ENCODE measurements at regions not wholly inside any gene's neighbourhood (a gene's known extent, or its start where the extent isn't known, plus 50 kb on each side); places are given as distances from the start of the nearest gene placed in this dataset.

DNA sequence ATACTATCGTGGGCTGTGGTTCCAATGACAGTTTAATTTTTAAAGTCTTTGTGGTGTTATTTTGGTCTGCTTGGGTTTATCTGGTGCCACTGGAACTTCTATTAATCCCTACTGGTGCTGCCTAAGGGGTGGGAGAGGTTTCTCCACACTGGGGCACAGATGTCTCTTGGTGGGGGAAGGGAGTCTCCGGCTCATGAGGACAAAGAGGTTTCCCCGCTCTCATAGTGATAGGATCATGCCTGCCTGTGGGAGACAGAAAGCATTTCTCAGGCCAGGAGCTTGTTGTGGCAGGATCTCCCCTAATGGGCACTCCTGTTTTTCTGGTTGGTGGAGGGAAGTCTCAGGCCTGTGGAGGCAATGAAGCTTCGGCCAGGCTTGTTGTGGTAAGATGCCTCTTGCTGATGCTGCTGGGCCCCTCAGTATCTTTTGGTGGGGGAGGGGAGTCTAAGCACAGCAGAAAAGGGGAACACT is 84.3 kb upstream of the THRB start:
- DNase-seq (ENCODE audit: low read depth, low spot score) (no peak), ATAC-seq (no peak)
- no peak overlapping the region for H3K27ac ChIP-seq (ENCODE audit: low read length)
- intact Hi-C loops (cut with micrococcal nuclease; ENCODE audit: unreplicated experiment) = no loop called here
- no peak overlapping the region for H3K4me3 ChIP-seq (ENCODE audit: low read depth in 2 of 2, low read length in 2 of 2)
- H3K36me3 ChIP-seq (ENCODE audit: control insufficient read depth, insufficient read depth, low read length) = no peaks in the 10 kb centered on the region
- ChIA-PET POLR2A (no interaction called here), CTCF (no interaction called here)
- no peaks in the 10 kb centered on the region for H3K4me1 ChIP-seq (ENCODE audit: control insufficient read depth, insufficient read depth, low read length)
- in situ Hi-C loops (cut with HindIII; ENCODE audit: low pct_unique_long_range_greater_than_20kb, low sequenced_read_pairs) = no loop called here
- no peaks in the 10 kb centered on the region for H3K9me3 ChIP-seq (ENCODE audit: control insufficient read depth, insufficient read depth, low read depth, low read length)
- TF ChIP-seq POLR2AphosphoS5 (IDR thresholded peaks at IDR 0.05; ENCODE audit: low read depth, low read length) = no peak
- TF ChIP-seq, protein P1, sequence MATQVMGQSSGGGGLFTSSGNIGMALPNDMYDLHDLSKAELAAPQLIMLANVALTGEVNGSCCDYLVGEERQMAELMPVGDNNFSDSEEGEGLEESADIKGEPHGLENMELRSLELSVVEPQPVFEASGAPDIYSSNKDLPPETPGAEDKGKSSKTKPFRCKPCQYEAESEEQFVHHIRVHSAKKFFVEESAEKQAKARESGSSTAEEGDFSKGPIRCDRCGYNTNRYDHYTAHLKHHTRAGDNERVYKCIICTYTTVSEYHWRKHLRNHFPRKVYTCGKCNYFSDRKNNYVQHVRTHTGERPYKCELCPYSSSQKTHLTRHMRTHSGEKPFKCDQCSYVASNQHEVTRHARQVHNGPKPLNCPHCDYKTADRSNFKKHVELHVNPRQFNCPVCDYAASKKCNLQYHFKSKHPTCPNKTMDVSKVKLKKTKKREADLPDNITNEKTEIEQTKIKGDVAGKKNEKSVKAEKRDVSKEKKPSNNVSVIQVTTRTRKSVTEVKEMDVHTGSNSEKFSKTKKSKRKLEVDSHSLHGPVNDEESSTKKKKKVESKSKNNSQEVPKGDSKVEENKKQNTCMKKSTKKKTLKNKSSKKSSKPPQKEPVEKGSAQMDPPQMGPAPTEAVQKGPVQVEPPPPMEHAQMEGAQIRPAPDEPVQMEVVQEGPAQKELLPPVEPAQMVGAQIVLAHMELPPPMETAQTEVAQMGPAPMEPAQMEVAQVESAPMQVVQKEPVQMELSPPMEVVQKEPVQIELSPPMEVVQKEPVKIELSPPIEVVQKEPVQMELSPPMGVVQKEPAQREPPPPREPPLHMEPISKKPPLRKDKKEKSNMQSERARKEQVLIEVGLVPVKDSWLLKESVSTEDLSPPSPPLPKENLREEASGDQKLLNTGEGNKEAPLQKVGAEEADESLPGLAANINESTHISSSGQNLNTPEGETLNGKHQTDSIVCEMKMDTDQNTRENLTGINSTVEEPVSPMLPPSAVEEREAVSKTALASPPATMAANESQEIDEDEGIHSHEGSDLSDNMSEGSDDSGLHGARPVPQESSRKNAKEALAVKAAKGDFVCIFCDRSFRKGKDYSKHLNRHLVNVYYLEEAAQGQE (IDR thresholded peaks at IDR 0.05; ENCODE audit: insufficient read depth in 1 of 2, low read depth in 2 of 2, low read length in 1 of 2) = no peak
- TF ChIP-seq SIN3A (IDR thresholded peaks at IDR 0.05; ENCODE audit: borderline replicate concordance, insufficient read depth, low read depth, low read length) = no peak
- TF ChIP-seq TCF7L2 (IDR thresholded peaks at IDR 0.05; ENCODE audit: low read depth, low read length) = no peak
- TF ChIP-seq, protein P2, sequence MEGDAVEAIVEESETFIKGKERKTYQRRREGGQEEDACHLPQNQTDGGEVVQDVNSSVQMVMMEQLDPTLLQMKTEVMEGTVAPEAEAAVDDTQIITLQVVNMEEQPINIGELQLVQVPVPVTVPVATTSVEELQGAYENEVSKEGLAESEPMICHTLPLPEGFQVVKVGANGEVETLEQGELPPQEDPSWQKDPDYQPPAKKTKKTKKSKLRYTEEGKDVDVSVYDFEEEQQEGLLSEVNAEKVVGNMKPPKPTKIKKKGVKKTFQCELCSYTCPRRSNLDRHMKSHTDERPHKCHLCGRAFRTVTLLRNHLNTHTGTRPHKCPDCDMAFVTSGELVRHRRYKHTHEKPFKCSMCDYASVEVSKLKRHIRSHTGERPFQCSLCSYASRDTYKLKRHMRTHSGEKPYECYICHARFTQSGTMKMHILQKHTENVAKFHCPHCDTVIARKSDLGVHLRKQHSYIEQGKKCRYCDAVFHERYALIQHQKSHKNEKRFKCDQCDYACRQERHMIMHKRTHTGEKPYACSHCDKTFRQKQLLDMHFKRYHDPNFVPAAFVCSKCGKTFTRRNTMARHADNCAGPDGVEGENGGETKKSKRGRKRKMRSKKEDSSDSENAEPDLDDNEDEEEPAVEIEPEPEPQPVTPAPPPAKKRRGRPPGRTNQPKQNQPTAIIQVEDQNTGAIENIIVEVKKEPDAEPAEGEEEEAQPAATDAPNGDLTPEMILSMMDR (IDR thresholded peaks at IDR 0.05) = no peak
- H3K27me3 ChIP-seq (ENCODE audit: control insufficient read depth, insufficient read depth, low read length) = no peaks in the 10 kb centered on the region
- BruUV-seq (replicated peaks) = no TSS peak

DNA sequence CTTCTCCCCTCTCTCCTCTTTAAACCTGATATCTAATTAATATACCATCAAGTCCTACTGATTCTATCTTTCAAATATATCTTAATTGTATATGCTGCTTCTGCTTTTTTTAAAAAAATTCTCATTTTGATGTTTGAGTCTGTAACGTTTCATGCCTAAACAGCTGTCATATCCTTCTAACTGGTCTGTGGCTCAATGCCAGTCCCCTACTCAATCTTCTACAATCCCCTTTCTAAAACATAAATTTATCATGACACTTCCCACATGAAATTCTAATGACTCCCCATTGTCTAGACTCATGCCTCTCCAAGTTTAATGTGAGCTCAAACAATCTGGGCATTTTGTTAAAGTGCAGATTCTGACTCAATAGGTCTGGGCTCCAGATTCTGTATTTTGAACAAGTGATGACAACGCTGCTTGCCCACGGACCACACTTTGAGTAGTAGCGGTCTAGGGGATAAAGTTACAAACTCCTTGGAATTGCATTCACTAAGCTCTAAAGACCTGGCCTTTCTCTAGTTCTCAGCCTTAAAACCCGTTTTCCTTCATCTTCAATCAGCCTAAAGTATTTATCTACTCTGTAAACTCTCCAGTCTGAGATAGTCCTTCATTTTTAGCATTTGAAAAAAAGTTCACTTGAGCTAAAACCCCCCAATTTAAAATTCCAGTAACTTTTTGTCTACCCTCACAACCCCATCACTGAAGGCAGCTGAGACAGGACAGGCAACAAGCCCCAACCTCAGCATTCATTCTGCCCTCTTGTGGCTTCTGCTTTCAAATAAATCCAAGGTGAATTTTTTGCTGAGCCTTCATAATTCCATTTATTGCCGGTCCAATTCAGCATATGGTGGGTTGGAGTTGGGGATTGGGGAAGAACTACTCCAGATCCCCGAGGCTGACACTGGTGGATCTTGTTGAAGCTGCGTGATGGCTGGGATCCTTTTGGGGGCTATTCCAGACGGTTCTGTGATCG is 88.1 kb upstream of the THRB start:
- BruUV-seq (replicated peaks) = no TSS peak
- Histone ChIP-seq H3K27ac (ENCODE audit: low read length) (no peak overlapping the region), H3K4me3 (ENCODE audit: low read depth in 2 of 2, low read length in 2 of 2) (no peak overlapping the region), H3K36me3 (ENCODE audit: control insufficient read depth, insufficient read depth, low read length) (no peaks in the 10 kb centered on the region), H3K27me3 (ENCODE audit: control insufficient read depth, insufficient read depth, low read length) (no peaks in the 10 kb centered on the region; the same call in 1 of the 2 replicates), H3K4me1 (ENCODE audit: control insufficient read depth, insufficient read depth, low read length) (no peaks in the 10 kb centered on the region), H3K9me3 (ENCODE audit: control insufficient read depth, insufficient read depth, low read depth, low read length) (no peaks in the 10 kb centered on the region)
- ATAC-seq = no peak
- no peak for TF ChIP-seq TCF7L2 (IDR thresholded peaks at IDR 0.05; ENCODE audit: low read depth, low read length)
- TF ChIP-seq, protein P2 (IDR thresholded peaks at IDR 0.05) = peak; percentile 45
- no peak for DNase-seq (ENCODE audit: low read depth, low spot score)
- ChIA-PET CTCF (no interaction called here), POLR2A (no interaction called here)
- in situ Hi-C loops (cut with HindIII; ENCODE audit: low pct_unique_long_range_greater_than_20kb, low sequenced_read_pairs) = no loop called here
- intact Hi-C loops (cut with micrococcal nuclease; ENCODE audit: unreplicated experiment) = no loop called here
